ENCODE measurements at regions not wholly inside any gene's neighbourhood (a gene's known extent, or its start where the extent isn't known, plus 50 kb on each side); places are given as distances from the start of the nearest gene placed in this dataset.

- Histone ChIP-seq H3K9me3 (replicated peaks; ENCODE audit: control insufficient read depth, insufficient read depth, low read length) (no peaks in the 10 kb centered on the region), H4K20me1 (replicated peaks; ENCODE audit: control insufficient read depth, extremely low read depth, insufficient read depth, low read length) (no peaks in the 10 kb centered on the region), H3K27me3 (ENCODE audit: control insufficient read depth in 2 of 2, insufficient read depth in 2 of 2, low read length in 2 of 2) (no peaks in the 10 kb centered on the region), H3K4me3 (replicated peaks in 1 of 3; ENCODE audit: insufficient read depth in 1 of 3, low read depth in 1 of 3, low read length in 3 of 3) (no peak overlapping the region), H3K4me2 (ENCODE audit: insufficient read depth, low read length) (no peak overlapping the region), H3K79me2 (ENCODE audit: control insufficient read depth, insufficient read depth, low read length) (no peaks in the 10 kb centered on the region), H3K9ac (replicated peaks; ENCODE audit: extremely low read depth, insufficient read depth, low read length) (no peak overlapping the region), H3K36me3 (ENCODE audit: control insufficient read depth in 2 of 2, extremely low read depth in 1 of 2, insufficient read depth in 2 of 2, low read length in 2 of 2) (no peaks in the 10 kb centered on the region), H2AFZ (ENCODE audit: low read depth, low read length) (no peak overlapping the region), H3K9me1 (replicated peaks; ENCODE audit: control insufficient read depth, extremely low read depth, insufficient read depth, low read length) (peaks cover 2% of the 10 kb centered on the region), H3K4me1 (ENCODE audit: control insufficient read depth, extremely low read depth, insufficient read depth, low read length) (peaks cover 4% of the 10 kb centered on the region), H3K27ac (ENCODE audit: insufficient read depth, low read depth, low read length) (no peak overlapping the region)
- dilution Hi-C loops (cut with MboI; ENCODE audit: extremely low pct_ligation_motif_present, low sequenced_read_pairs) (no loop called here), intact Hi-C loops (cut with micrococcal nuclease) (no loop called here)
- no TSS peak for BruUV-seq (replicated peaks)
- FAIRE-seq (no peak), DNase-seq (ENCODE audit: low read depth, low spot score) (no peak)
- no peak for TF ChIP-seq JUN (IDR thresholded peaks at IDR 0.05; ENCODE audit: borderline replicate concordance, insufficient read depth, insufficient read length, low read depth)
- no peak for TF ChIP-seq GATA2 (IDR thresholded peaks at IDR 0.05; ENCODE audit: insufficient read depth, insufficient read length, low read depth, low read length)
- TF ChIP-seq, protein P1, sequence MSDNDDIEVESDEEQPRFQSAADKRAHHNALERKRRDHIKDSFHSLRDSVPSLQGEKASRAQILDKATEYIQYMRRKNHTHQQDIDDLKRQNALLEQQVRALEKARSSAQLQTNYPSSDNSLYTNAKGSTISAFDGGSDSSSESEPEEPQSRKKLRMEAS (IDR thresholded peaks at IDR 0.05; ENCODE audit: insufficient read depth, insufficient read length): no peak
- no peak for TF ChIP-seq FOS (IDR thresholded peaks at IDR 0.05; ENCODE audit: borderline replicate concordance, insufficient read depth, low read length)
- no peak for TF ChIP-seq EZH2 (IDR thresholded peaks at IDR 0.05; ENCODE audit: borderline replicate concordance, low read depth, low read length, severe bottlenecking)
- no peak for TF ChIP-seq POLR2AphosphoS5 (IDR thresholded peaks at IDR 0.05; ENCODE audit: insufficient read depth, low read depth, low read length)
- TF ChIP-seq POLR2A (IDR thresholded peaks at IDR 0.05; ENCODE audit: low read depth, low read length): no peak
- POLR2A ChIA-PET: no interaction called here
- CTCF ChIA-PET: no interaction called here
Measured at GRCh38 chr6:130671119-130671518, 156.1 kb upstream of the SMLR1 start.

DNA sequence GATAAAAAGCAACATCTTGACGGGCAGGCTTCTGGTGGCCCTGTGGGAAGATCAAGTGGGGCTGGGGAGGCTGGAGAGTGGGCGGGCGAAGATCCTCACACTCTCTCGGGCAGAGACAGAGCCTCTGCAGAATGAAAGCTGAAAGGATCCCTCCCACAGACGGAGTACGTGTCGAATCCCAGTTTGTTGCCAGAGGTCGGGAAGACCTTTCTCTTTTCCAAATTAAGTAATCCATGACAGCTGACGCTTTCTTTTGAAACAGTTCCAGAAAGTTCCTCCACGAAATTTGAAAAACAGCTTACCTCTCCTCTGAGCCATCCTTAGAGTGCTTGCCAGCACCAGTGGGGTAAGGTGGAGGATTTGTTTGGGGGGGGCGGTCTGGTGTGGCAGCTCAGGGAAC, 155.6 kb upstream of the SMLR1 start:
- no peak overlapping the region for H3K27ac ChIP-seq (ENCODE audit: insufficient read depth, low read depth, low read length)
- H3K4me1 ChIP-seq (ENCODE audit: control insufficient read depth, extremely low read depth, insufficient read depth, low read length): peaks cover 4% of the 10 kb centered on the region
- H3K9ac ChIP-seq (replicated peaks; ENCODE audit: extremely low read depth, insufficient read depth, low read length): no peak overlapping the region
- dilution Hi-C loops (cut with MboI; ENCODE audit: extremely low pct_ligation_motif_present, low sequenced_read_pairs): no loop called here
- H3K9me1 ChIP-seq (replicated peaks; ENCODE audit: control insufficient read depth, extremely low read depth, insufficient read depth, low read length): peaks cover 2% of the 10 kb centered on the region
- no peak overlapping the region for H3K4me3 ChIP-seq (replicated peaks in 1 of 3; ENCODE audit: insufficient read depth in 1 of 3, low read depth in 1 of 3, low read length in 3 of 3)
- H4K20me1 ChIP-seq (replicated peaks; ENCODE audit: control insufficient read depth, extremely low read depth, insufficient read depth, low read length): no peaks in the 10 kb centered on the region
- H3K27me3 ChIP-seq (ENCODE audit: control insufficient read depth in 2 of 2, insufficient read depth in 2 of 2, low read length in 2 of 2): no peaks in the 10 kb centered on the region
- no TSS peak for BruUV-seq (replicated peaks)
- H3K36me3 ChIP-seq (ENCODE audit: control insufficient read depth in 2 of 2, extremely low read depth in 1 of 2, insufficient read depth in 2 of 2, low read length in 2 of 2): no peaks in the 10 kb centered on the region
- no peaks in the 10 kb centered on the region for H3K9me3 ChIP-seq (replicated peaks; ENCODE audit: control insufficient read depth, insufficient read depth, low read length)
- DNase-seq (ENCODE audit: low read depth, low spot score) (no peak), FAIRE-seq (no peak)
- H3K4me2 ChIP-seq (ENCODE audit: insufficient read depth, low read length): no peak overlapping the region
- intact Hi-C loops (cut with micrococcal nuclease): no loop called here
- ChIA-PET POLR2A (no interaction called here), CTCF (no interaction called here)
- H2AFZ ChIP-seq (ENCODE audit: low read depth, low read length): no peak overlapping the region
- TF ChIP-seq, protein P2, sequence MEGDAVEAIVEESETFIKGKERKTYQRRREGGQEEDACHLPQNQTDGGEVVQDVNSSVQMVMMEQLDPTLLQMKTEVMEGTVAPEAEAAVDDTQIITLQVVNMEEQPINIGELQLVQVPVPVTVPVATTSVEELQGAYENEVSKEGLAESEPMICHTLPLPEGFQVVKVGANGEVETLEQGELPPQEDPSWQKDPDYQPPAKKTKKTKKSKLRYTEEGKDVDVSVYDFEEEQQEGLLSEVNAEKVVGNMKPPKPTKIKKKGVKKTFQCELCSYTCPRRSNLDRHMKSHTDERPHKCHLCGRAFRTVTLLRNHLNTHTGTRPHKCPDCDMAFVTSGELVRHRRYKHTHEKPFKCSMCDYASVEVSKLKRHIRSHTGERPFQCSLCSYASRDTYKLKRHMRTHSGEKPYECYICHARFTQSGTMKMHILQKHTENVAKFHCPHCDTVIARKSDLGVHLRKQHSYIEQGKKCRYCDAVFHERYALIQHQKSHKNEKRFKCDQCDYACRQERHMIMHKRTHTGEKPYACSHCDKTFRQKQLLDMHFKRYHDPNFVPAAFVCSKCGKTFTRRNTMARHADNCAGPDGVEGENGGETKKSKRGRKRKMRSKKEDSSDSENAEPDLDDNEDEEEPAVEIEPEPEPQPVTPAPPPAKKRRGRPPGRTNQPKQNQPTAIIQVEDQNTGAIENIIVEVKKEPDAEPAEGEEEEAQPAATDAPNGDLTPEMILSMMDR (IDR thresholded peaks at IDR 0.05; ENCODE audit: extremely low read depth in 1 of 2, insufficient read depth in 1 of 2, low read depth in 1 of 2, low read length in 2 of 2): no peak
- H3K79me2 ChIP-seq (ENCODE audit: control insufficient read depth, insufficient read depth, low read length): no peaks in the 10 kb centered on the region

Measured in endothelial cell of umbilical vein (primary cell).